ENCODE measurements at regions not wholly inside any gene's neighbourhood (a gene's known extent, or its start where the extent isn't known, plus 50 kb on each side); places are given as distances from the start of the nearest gene placed in this dataset.
"Not testable (repeated sequence)": the region's sequence is repeated elsewhere in the genome, so short reads cannot be mapped to it uniquely, and the experiment has no call there.

- Histone ChIP-seq H3K36me3 (ENCODE audit: insufficient read depth, low read length) (no peaks in the 10 kb centered on the region), H3K4me2 (ENCODE audit: low read length) (no peak overlapping the region), H3K4me1 (ENCODE audit: control insufficient read depth, insufficient read depth, low read length) (peaks cover 7% of the 10 kb centered on the region), H3K9ac (ENCODE audit: low read depth, low read length) (no peak overlapping the region), H3K27me3 (ENCODE audit: control insufficient read depth, insufficient read depth, low read length) (no peaks in the 10 kb centered on the region), H3K4me3 (ENCODE audit: low read length) (no peak overlapping the region), H3K9me3 (replicated peaks; ENCODE audit: low read length) (no peaks in the 10 kb centered on the region)
Measured at GRCh38 chr10:37733822-37734221, 123.6 kb downstream of the ZNF248 start.

GRCh38 chr10:37732685-37733084, 124.7 kb downstream of the ZNF248 start:
- H3K4me2 ChIP-seq (ENCODE audit: low read length), result no peak overlapping the region
- H3K27me3 ChIP-seq (ENCODE audit: control insufficient read depth, insufficient read depth, low read length), result no peaks in the 10 kb centered on the region
- no peaks in the 10 kb centered on the region for H3K36me3 ChIP-seq (ENCODE audit: insufficient read depth, low read length)
- no peak overlapping the region for H3K9ac ChIP-seq (ENCODE audit: low read depth, low read length)
- H3K9me3 ChIP-seq (replicated peaks; ENCODE audit: low read length), result no peaks in the 10 kb centered on the region
- peaks cover 7% of the 10 kb centered on the region for H3K4me1 ChIP-seq (ENCODE audit: control insufficient read depth, insufficient read depth, low read length)
- H3K4me3 ChIP-seq (ENCODE audit: low read length), result no peak overlapping the region

GRCh38 chr10:37728830-37729229, 128.6 kb downstream of the ZNF248 start:
- Histone ChIP-seq H3K4me2 (ENCODE audit: low read length) (no peak overlapping the region), H3K4me3 (ENCODE audit: low read length) (no peak overlapping the region), H3K36me3 (ENCODE audit: insufficient read depth, low read length) (no peaks in the 10 kb centered on the region), H3K9ac (ENCODE audit: low read depth, low read length) (no peak overlapping the region), H3K9me3 (replicated peaks; ENCODE audit: low read length) (no peaks in the 10 kb centered on the region), H3K4me1 (ENCODE audit: control insufficient read depth, insufficient read depth, low read length) (peaks cover 3% of the 10 kb centered on the region), H3K27me3 (ENCODE audit: control insufficient read depth, insufficient read depth, low read length) (no peaks in the 10 kb centered on the region)

- no peaks in the 10 kb centered on the region for H3K9me3 ChIP-seq (replicated peaks; ENCODE audit: low read length)
- no peak overlapping the region for H3K4me3 ChIP-seq (ENCODE audit: low read length)
- no peaks in the 10 kb centered on the region for H3K27me3 ChIP-seq (ENCODE audit: control insufficient read depth, insufficient read depth, low read length)
- peaks cover 3% of the 10 kb centered on the region for H3K4me1 ChIP-seq (ENCODE audit: control insufficient read depth, insufficient read depth, low read length)
- H3K36me3 ChIP-seq (ENCODE audit: insufficient read depth, low read length), result no peaks in the 10 kb centered on the region
- H3K9ac ChIP-seq (ENCODE audit: low read depth, low read length), result no peak overlapping the region
- H3K4me2 ChIP-seq (ENCODE audit: low read length), result no peak overlapping the region
Measured at GRCh38 chr10:37727491-37728352, 129.7 kb downstream of the ZNF248 start.

GRCh38 chr10:37721100-37721499, 136.3 kb downstream of the ZNF248 start:
- H3K4me3 ChIP-seq (ENCODE audit: low read length), result no peak overlapping the region
- no peaks in the 10 kb centered on the region for H3K4me1 ChIP-seq (ENCODE audit: control insufficient read depth, insufficient read depth, low read length)
- no peaks in the 10 kb centered on the region for H3K27me3 ChIP-seq (ENCODE audit: control insufficient read depth, insufficient read depth, low read length)
- no peak overlapping the region for H3K9ac ChIP-seq (ENCODE audit: low read depth, low read length)
- H3K36me3 ChIP-seq (ENCODE audit: insufficient read depth, low read length), result no peaks in the 10 kb centered on the region
- H3K4me2 ChIP-seq (ENCODE audit: low read length), result no peak overlapping the region
- no peaks in the 10 kb centered on the region for H3K9me3 ChIP-seq (replicated peaks; ENCODE audit: low read length)

- H3K9me3 ChIP-seq (replicated peaks; ENCODE audit: low read length); H3K9ac ChIP-seq (ENCODE audit: low read depth, low read length); H3K36me3 ChIP-seq (ENCODE audit: insufficient read depth, low read length); H3K4me1 ChIP-seq (ENCODE audit: control insufficient read depth, insufficient read depth, low read length); H3K4me2 ChIP-seq (ENCODE audit: low read length); H3K27me3 ChIP-seq (ENCODE audit: control insufficient read depth, insufficient read depth, low read length); H3K4me3 ChIP-seq (ENCODE audit: low read length): not testable (repeated sequence)
Measured at GRCh38 chr10:37718060-37718459, 139.3 kb downstream of the ZNF248 start.

GRCh38 chr10:37713642-37714041, 143.8 kb downstream of the ZNF248 start:
- H3K9me3 ChIP-seq (replicated peaks; ENCODE audit: low read length), result no peaks in the 10 kb centered on the region
- H3K4me2 ChIP-seq (ENCODE audit: low read length), result no peak overlapping the region
- no peak overlapping the region for H3K9ac ChIP-seq (ENCODE audit: low read depth, low read length)
- no peaks in the 10 kb centered on the region for H3K4me1 ChIP-seq (ENCODE audit: control insufficient read depth, insufficient read depth, low read length)
- no peak overlapping the region for H3K4me3 ChIP-seq (ENCODE audit: low read length)
- H3K36me3 ChIP-seq (ENCODE audit: insufficient read depth, low read length), result no peaks in the 10 kb centered on the region
- H3K27me3 ChIP-seq (ENCODE audit: control insufficient read depth, insufficient read depth, low read length), result no peaks in the 10 kb centered on the region

- no peaks in the 10 kb centered on the region for H3K4me1 ChIP-seq (ENCODE audit: control insufficient read depth, insufficient read depth, low read length)
- no peak overlapping the region for H3K9ac ChIP-seq (ENCODE audit: low read depth, low read length)
- H3K36me3 ChIP-seq (ENCODE audit: insufficient read depth, low read length), result no peaks in the 10 kb centered on the region
- no peak overlapping the region for H3K4me3 ChIP-seq (ENCODE audit: low read length)
- no peaks in the 10 kb centered on the region for H3K9me3 ChIP-seq (replicated peaks; ENCODE audit: low read length)
- no peaks in the 10 kb centered on the region for H3K27me3 ChIP-seq (ENCODE audit: control insufficient read depth, insufficient read depth, low read length)
- no peak overlapping the region for H3K4me2 ChIP-seq (ENCODE audit: low read length)
Measured at GRCh38 chr10:37713132-37713501, 144.3 kb downstream of the ZNF248 start.

GRCh38 chr10:37712489-37713131, 144.8 kb downstream of the ZNF248 start:
- Histone ChIP-seq H3K4me1 (ENCODE audit: control insufficient read depth, insufficient read depth, low read length) (no peaks in the 10 kb centered on the region), H3K4me3 (ENCODE audit: low read length) (no peak overlapping the region), H3K27me3 (ENCODE audit: control insufficient read depth, insufficient read depth, low read length) (no peaks in the 10 kb centered on the region), H3K36me3 (ENCODE audit: insufficient read depth, low read length) (no peaks in the 10 kb centered on the region), H3K9me3 (replicated peaks; ENCODE audit: low read length) (no peaks in the 10 kb centered on the region), H3K9ac (ENCODE audit: low read depth, low read length) (no peak overlapping the region), H3K4me2 (ENCODE audit: low read length) (no peak overlapping the region)

- H3K9ac ChIP-seq (ENCODE audit: low read depth, low read length), result no peak overlapping the region
- H3K36me3 ChIP-seq (ENCODE audit: insufficient read depth, low read length), result no peaks in the 10 kb centered on the region
- no peak overlapping the region for H3K4me2 ChIP-seq (ENCODE audit: low read length)
- H3K4me3 ChIP-seq (ENCODE audit: low read length), result no peak overlapping the region
- H3K27me3 ChIP-seq (ENCODE audit: control insufficient read depth, insufficient read depth, low read length), result no peaks in the 10 kb centered on the region
- no peaks in the 10 kb centered on the region for H3K4me1 ChIP-seq (ENCODE audit: control insufficient read depth, insufficient read depth, low read length)
- no peaks in the 10 kb centered on the region for H3K9me3 ChIP-seq (replicated peaks; ENCODE audit: low read length)
Measured at GRCh38 chr10:37711617-37712488, 145.6 kb downstream of the ZNF248 start.

GRCh38 chr10:37710831-37711616, 146.4 kb downstream of the ZNF248 start:
- no peaks in the 10 kb centered on the region for H3K27me3 ChIP-seq (ENCODE audit: control insufficient read depth, insufficient read depth, low read length)
- H3K9me3 ChIP-seq (replicated peaks; ENCODE audit: low read length), result no peaks in the 10 kb centered on the region
- H3K4me2 ChIP-seq (ENCODE audit: low read length), result no peak overlapping the region
- no peaks in the 10 kb centered on the region for H3K4me1 ChIP-seq (ENCODE audit: control insufficient read depth, insufficient read depth, low read length)
- no peak overlapping the region for H3K9ac ChIP-seq (ENCODE audit: low read depth, low read length)
- no peak overlapping the region for H3K4me3 ChIP-seq (ENCODE audit: low read length)
- H3K36me3 ChIP-seq (ENCODE audit: insufficient read depth, low read length), result no peaks in the 10 kb centered on the region
